Suprapubic skin (tissue), 3 donors: ENCODE measurements at regions not wholly inside any gene's neighbourhood (a gene's known extent, or its start where the extent isn't known, plus 50 kb on each side); places are given as distances from the start of the nearest gene placed in this dataset.

ENCODE experiments used
- POLR2AphosphoS5 ChIP-seq, 3 donors: sonication (generic); formaldehyde crosslinking; IDR thresholded peaks; one replicate each; pipeline ENCODE4 v1.6.1; 2017; ENCODE audit warnings: antibody characterized with exemption in 3 of 3
- TF ChIP-seq, protein P1 (sequence below), 2 donors: fragments of 200-600 bp in 1 of 2; fragments of 450-650 bp in 1 of 2; sonication (generic) in 1 of 2; IDR thresholded peaks; one replicate each; pipeline ENCODE4 v1.5.1; 2016 to 2019; ENCODE audit warnings: antibody characterized with exemption in 2 of 2, mild to moderate bottlenecking in 1 of 2, moderate library complexity in 1 of 2

DNA sequence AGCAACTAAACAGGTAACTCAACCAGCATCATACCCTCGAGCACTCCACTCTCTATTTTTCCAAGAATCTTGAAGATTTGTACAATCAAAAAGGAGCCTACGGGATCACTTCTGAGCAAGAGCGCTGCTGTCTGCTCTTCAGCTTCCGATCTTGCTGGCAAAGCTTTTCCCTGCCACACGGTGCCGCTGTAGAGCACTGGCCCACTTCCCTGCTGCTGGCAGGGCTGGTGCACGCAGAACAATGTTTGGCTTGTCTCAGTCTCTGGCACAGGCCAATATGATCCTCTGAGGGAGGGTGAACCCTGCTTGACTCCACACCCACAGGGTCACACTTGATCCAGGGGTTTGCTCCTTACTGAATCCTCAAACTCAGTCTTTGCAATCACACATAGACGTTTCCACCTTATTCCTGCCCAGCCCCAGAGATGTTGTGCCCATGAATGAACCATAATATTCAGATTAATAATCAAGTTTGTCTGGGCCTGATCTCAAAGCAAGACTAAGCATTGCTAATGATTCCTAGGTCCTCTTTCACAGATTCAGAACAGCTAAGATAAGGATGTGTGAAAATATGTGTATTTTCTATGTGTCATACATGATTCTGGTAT lies 536.6 kb downstream of the SOX6 start:
- TF ChIP-seq, protein P1, sequence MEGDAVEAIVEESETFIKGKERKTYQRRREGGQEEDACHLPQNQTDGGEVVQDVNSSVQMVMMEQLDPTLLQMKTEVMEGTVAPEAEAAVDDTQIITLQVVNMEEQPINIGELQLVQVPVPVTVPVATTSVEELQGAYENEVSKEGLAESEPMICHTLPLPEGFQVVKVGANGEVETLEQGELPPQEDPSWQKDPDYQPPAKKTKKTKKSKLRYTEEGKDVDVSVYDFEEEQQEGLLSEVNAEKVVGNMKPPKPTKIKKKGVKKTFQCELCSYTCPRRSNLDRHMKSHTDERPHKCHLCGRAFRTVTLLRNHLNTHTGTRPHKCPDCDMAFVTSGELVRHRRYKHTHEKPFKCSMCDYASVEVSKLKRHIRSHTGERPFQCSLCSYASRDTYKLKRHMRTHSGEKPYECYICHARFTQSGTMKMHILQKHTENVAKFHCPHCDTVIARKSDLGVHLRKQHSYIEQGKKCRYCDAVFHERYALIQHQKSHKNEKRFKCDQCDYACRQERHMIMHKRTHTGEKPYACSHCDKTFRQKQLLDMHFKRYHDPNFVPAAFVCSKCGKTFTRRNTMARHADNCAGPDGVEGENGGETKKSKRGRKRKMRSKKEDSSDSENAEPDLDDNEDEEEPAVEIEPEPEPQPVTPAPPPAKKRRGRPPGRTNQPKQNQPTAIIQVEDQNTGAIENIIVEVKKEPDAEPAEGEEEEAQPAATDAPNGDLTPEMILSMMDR (IDR thresholded peaks at IDR 0.05), result peak; percentile 30 to 89
- TF ChIP-seq POLR2AphosphoS5 (IDR thresholded peaks at IDR 0.05), result peak in 1 of 3 donors; percentile 43
